Lower leg skin (tissue), 3 donors: ENCODE measurements at regions not wholly inside any gene's neighbourhood (a gene's known extent, or its start where the extent isn't known, plus 50 kb on each side); places are given as distances from the start of the nearest gene placed in this dataset.
"Not testable (repeated sequence)": the region's sequence is repeated elsewhere in the genome, so short reads cannot be mapped to it uniquely, and the experiment has no call there.

Experiments
- POLR2A ChIP-seq, 2 donors: fragments of 450-650 bp; IDR thresholded peaks; one replicate each; pipeline ENCODE4 v1.6.1; 2016 to 2017; ENCODE audit warnings: antibody characterized with exemption in 2 of 2, mild to moderate bottlenecking in 1 of 2, moderate library complexity in 1 of 2
- TF ChIP-seq, protein P1 (sequence below), 3 donors: fragments of 450-650 bp; IDR thresholded peaks; one replicate each; pipeline ENCODE4 v1.5.1; 2016; ENCODE audit warnings: antibody characterized with exemption in 3 of 3, mild to moderate bottlenecking in 3 of 3, moderate library complexity in 2 of 3

DNA sequence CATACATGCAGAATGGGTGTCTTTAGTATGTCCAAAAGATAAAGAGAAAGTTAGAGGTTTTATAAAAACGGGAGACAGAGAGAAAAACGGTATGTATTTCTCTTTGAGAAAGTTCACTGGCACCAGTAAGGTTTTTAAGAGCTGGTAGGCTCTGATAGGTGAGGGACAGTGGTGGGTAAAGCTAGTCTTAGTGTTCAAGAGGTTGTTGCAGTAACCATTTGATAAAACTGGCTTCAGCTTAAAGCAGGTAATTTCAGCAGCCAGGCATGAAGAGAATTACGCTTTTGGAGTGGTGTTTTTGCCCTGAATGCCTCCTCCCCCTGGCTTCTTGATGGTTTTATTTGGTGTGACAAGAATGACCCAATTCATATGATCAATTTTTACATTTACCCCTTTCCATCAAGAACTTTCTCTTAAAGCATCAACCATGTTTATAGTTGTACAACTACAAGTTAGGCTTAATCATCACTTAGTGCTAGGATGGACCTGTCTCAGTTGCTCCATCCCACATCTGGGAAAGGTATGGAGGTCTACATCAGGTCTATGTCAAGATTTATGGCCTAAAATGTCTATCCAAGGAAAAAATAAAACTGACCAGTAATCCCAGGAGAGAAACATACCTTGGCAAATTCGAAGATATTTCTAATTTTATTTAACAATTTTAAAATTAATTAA, 1511.1 kb upstream of the TPTE start:
- TF ChIP-seq, protein P1, sequence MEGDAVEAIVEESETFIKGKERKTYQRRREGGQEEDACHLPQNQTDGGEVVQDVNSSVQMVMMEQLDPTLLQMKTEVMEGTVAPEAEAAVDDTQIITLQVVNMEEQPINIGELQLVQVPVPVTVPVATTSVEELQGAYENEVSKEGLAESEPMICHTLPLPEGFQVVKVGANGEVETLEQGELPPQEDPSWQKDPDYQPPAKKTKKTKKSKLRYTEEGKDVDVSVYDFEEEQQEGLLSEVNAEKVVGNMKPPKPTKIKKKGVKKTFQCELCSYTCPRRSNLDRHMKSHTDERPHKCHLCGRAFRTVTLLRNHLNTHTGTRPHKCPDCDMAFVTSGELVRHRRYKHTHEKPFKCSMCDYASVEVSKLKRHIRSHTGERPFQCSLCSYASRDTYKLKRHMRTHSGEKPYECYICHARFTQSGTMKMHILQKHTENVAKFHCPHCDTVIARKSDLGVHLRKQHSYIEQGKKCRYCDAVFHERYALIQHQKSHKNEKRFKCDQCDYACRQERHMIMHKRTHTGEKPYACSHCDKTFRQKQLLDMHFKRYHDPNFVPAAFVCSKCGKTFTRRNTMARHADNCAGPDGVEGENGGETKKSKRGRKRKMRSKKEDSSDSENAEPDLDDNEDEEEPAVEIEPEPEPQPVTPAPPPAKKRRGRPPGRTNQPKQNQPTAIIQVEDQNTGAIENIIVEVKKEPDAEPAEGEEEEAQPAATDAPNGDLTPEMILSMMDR (IDR thresholded peaks at IDR 0.05): not testable (repeated sequence)
- not testable (repeated sequence) for TF ChIP-seq POLR2A (IDR thresholded peaks at IDR 0.05)
